K562 (cell line): ENCODE measurements at regions not wholly inside any gene's neighbourhood (a gene's known extent, or its start where the extent isn't known, plus 50 kb on each side); places are given as distances from the start of the nearest gene placed in this dataset.

Source experiments
- ATAC-seq: fragments of 200-7000 bp; cut with Tn5 transposase; 3 replicates; pipeline ENCODE4 v1.9.1; 2020; ENCODE audit warnings: moderate library complexity
- BruUV-seq: library from RNA; stranded (reverse); fragments of 400-500 nt; replicated peaks from 2 replicates; lab custom pipeline; 2021; lab: Mats Ljungman, UMichigan
- CTCF ChIA-PET: fragments of 300-600 bp; formaldehyde crosslinking; extraction: SDS; loops from one replicate; lab custom pipeline; 2021; ENCODE audit warnings: low intra/inter-chr PET ratio; lab: Yijun Ruan, JAX
- POLR2A ChIA-PET: fragments of 300-600, 350-650 bp; sonication (Branson Sonifier 250); formaldehyde crosslinking; extraction: SDS; loops from one replicate; lab custom pipeline; 2021; ENCODE audit warnings: antibody characterized with exemption, inconsistent platforms; lab: Yijun Ruan, JAX
- DNase-seq, 4 experiments: peaks; one replicate each; pipeline versions ENCODE4 v3.0.0 to v3.0.0-alpha.2; 2011 to 2018; ENCODE audit warnings: low spot score in 3 of 4, mixed read lengths in 3 of 4; ENCODE audit errors: extremely low read depth in 1 of 4
- FAIRE-seq: peaks from 2 replicates; lab custom pipeline; 2011; peaks lifted over from hg19 to GRCh38; lab: Jason Lieb, UNC
- H2AFZ ChIP-seq: 2 replicates; pipeline ENCODE4 v1.6.0; 2011; ENCODE audit warnings: low read depth, low read length, control low read depth, inconsistent platforms
- H3K27ac ChIP-seq: fragments of 200-600 bp; 3 replicates; pipeline ENCODE4 v1.8.0; 2011; ENCODE audit warnings: low read depth, mild to moderate bottlenecking, control low read depth, inconsistent platforms, low read length, moderate library complexity, mixed read lengths; ENCODE audit errors: extremely low read depth
- H3K27me3 ChIP-seq, 2 experiments: fragments of 300-600 bp in 1 of 2; 2 replicates in 1 of 2; 3 replicates in 1 of 2; pipeline versions ENCODE4 v1.6.0 to v1.8.0; 2011; ENCODE audit warnings: inconsistent platforms in 2 of 2, low read length in 2 of 2, mild to moderate bottlenecking in 1 of 2, mixed read lengths in 1 of 2, moderate library complexity in 1 of 2; ENCODE audit not compliant: control insufficient read depth in 2 of 2, insufficient read depth in 2 of 2
- H3K36me3 ChIP-seq: fragments of 300-600 bp; 3 replicates; pipeline ENCODE4 v1.8.0; 2011; ENCODE audit warnings: mild to moderate bottlenecking, low read length, inconsistent platforms; ENCODE audit not compliant: control insufficient read depth, insufficient read depth
- H3K4me1 ChIP-seq, 2 experiments: fragments of 200-600 bp in 1 of 2; replicated peaks in 1 of 2; 2 replicates in 1 of 2; 3 replicates in 1 of 2; pipeline versions ENCODE4 v1.5.1 to v1.8.0; 2011; ENCODE audit warnings: inconsistent platforms in 2 of 2, low read length in 2 of 2, mild to moderate bottlenecking in 1 of 2, mixed read lengths in 1 of 2, moderate library complexity in 1 of 2; ENCODE audit not compliant: control insufficient read depth in 2 of 2, insufficient read depth in 2 of 2
- H3K4me2 ChIP-seq: 2 replicates; pipeline ENCODE4 v1.6.1; 2011; ENCODE audit warnings: low read length, control low read depth, inconsistent platforms, mixed read lengths; ENCODE audit not compliant: insufficient read depth
- H3K4me3 ChIP-seq: fragments of 200-600 bp; sonication (generic), shearing (Covaris generic); 2 replicates; pipeline ENCODE4 v1.5.1; 2016; ENCODE audit warnings: control low read depth, inconsistent platforms
- H3K79me2 ChIP-seq: fragments of 200-600 bp; 3 replicates; pipeline ENCODE4 v1.8.0; 2011; ENCODE audit warnings: low read length, inconsistent platforms; ENCODE audit not compliant: control insufficient read depth, insufficient read depth
- H3K9ac ChIP-seq, 2 experiments: 2 replicates each; pipeline versions ENCODE4 v1.6.0 to v1.6.1; 2011; ENCODE audit warnings: low read depth in 2 of 2, low read length in 2 of 2, control low read depth in 1 of 2, inconsistent platforms in 1 of 2, mild to moderate bottlenecking in 1 of 2, mixed read lengths in 1 of 2; ENCODE audit not compliant: insufficient read depth in 1 of 2
- H3K9me1 ChIP-seq: one replicate; pipeline ENCODE4 v1.6.0; 2011; ENCODE audit warnings: inconsistent platforms, mild to moderate bottlenecking, low read length, moderate library complexity; ENCODE audit not compliant: control insufficient read depth, insufficient read depth
- H3K9me3 ChIP-seq: replicated peaks from 2 replicates; pipeline ENCODE4 v1.5.1; 2011; ENCODE audit warnings: low read depth, low read length, inconsistent platforms; ENCODE audit not compliant: control insufficient read depth, insufficient read depth
- H4K20me1 ChIP-seq: replicated peaks from 2 replicates; pipeline ENCODE4 v1.6.1; 2011; ENCODE audit warnings: low read length, inconsistent platforms, mixed read lengths; ENCODE audit not compliant: control insufficient read depth, insufficient read depth
- ARID4B ChIP-seq: sonication (generic); formaldehyde crosslinking; IDR thresholded peaks from 2 replicates; pipeline ENCODE4 v1.8.0; 2022; ENCODE audit warnings: mild to moderate bottlenecking, missing genetic modification reagents
- HOMEZ ChIP-seq: fragments of 250-450 bp; sonication (Bioruptor Pico); IDR thresholded peaks from 2 replicates; pipeline ENCODE4 v1.4.0; 2020; ENCODE audit warnings: mild to moderate bottlenecking, moderate library complexity
- KHSRP ChIP-seq: fragments of 450-650 bp; IDR thresholded peaks from 2 replicates; pipeline ENCODE4 v1.6.1; 2017
- SAP30 ChIP-seq: fragments of 200-600 bp; sonication (generic); IDR thresholded peaks from 2 replicates; pipeline ENCODE4 v1.6.1; 2012; ENCODE audit warnings: borderline replicate concordance, low read depth, mild to moderate bottlenecking, moderate library complexity, low read length, control low read depth, inconsistent platforms; ENCODE audit not compliant: insufficient read depth, poor library complexity, severe bottlenecking
- SREBF2 ChIP-seq: sonication (generic); formaldehyde crosslinking; IDR thresholded peaks from 2 replicates; pipeline ENCODE4 v1.4.0; 2020; ENCODE audit warnings: mild to moderate bottlenecking, missing genetic modification reagents
- WGBS: fragments of 100-300 bp; shearing (Covaris generic); methylation state at CpG from one replicate; pipeline ENCODE4 v1.1.6; 2016; ENCODE audit warnings: low coverage, mixed read lengths; ENCODE audit not compliant: insufficient coverage; ENCODE audit errors: missing lambda C conversion rate; 5-methylcytosine and 5-hydroxymethylcytosine counted together
- in situ Hi-C: fragments of 300-500 bp; cut with MboI; formaldehyde crosslinking; loops from 4 replicates; pipeline ENCODE4 v1.15.0; 2018; ENCODE audit warnings: inconsistent platforms, mixed read lengths
- intact Hi-C: fragments of 100-400 bp; cut with micrococcal nuclease; formaldehyde crosslinking; loops from 2 replicates; pipeline ENCODE4 v1.14.2; 2022

GRCh38 chrY:19456855-19457448, 287.6 kb downstream of the KDM5D start (continued):
- no peak for TF ChIP-seq ARID4B (CRISPR knock-in tag)

GRCh38 chrY:19433059-19433458, 311.5 kb downstream of the KDM5D start:
- BruUV-seq: no TSS peak
- Histone ChIP-seq H3K79me2 (no peaks in the 10 kb centered on the region), H3K4me2 (no peak overlapping the region), H3K9me3 (no peaks in the 10 kb centered on the region), H3K27me3 (no peaks in the 10 kb centered on the region), H3K4me1 (no peaks in the 10 kb centered on the region), H2AFZ (no peak overlapping the region), H3K9me1 (no peaks in the 10 kb centered on the region), H3K4me3 (no peak overlapping the region), H3K27ac (no peak overlapping the region), H3K9ac (no peak overlapping the region), H3K36me3 (no peaks in the 10 kb centered on the region), H4K20me1 (no peaks in the 10 kb centered on the region)
- POLR2A ChIA-PET: no interaction called here
- no CpG with 5 or more reads among the region's 4 CpGs for WGBS
- intact Hi-C loops (no loop called here), in situ Hi-C loops (no loop called here)
- CTCF ChIA-PET: no interaction called here
- no peak for ATAC-seq
- TF ChIP-seq SAP30 (no peak), KHSRP (no peak), HOMEZ (CRISPR knock-in tag) (no peak), SREBF2 (CRISPR knock-in tag) (no peak)
- DNase-seq: no peak
- FAIRE-seq: no peak
